ENCODE measurements at regions not wholly inside any gene's neighbourhood (a gene's known extent, or its start where the extent isn't known, plus 50 kb on each side); places are given as distances from the start of the nearest gene placed in this dataset.

DNA sequence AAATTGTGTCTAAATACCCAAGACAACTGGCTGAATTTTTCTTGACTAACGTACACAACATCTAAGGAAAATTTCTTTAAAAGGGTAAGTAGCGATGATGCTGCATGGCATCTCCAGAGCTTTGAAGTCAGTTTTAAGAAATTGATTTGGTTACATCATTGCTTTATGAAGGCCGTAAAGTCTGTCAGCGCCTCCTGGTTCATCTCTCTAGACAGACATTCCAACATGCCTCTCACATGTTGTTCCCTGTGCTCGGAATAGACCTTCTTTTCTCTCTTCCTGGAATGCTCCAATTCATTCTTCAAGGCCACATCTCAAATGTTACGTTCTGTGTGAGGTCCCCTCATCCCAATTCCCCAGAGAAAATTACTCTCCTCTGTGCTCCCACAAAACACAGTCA lies 108.7 kb upstream of the SSBP2 start:
- intact Hi-C loops (cut with DNase I, micrococcal nuclease) = loop anchor here in 1 of 2 donors (10.0 kb wide), 2 partner anchors 115 to 345 kb away; partner anchors contain the start of gene ATG10
- ATAC-seq (no peak), DNase-seq (no peak)

DNA sequence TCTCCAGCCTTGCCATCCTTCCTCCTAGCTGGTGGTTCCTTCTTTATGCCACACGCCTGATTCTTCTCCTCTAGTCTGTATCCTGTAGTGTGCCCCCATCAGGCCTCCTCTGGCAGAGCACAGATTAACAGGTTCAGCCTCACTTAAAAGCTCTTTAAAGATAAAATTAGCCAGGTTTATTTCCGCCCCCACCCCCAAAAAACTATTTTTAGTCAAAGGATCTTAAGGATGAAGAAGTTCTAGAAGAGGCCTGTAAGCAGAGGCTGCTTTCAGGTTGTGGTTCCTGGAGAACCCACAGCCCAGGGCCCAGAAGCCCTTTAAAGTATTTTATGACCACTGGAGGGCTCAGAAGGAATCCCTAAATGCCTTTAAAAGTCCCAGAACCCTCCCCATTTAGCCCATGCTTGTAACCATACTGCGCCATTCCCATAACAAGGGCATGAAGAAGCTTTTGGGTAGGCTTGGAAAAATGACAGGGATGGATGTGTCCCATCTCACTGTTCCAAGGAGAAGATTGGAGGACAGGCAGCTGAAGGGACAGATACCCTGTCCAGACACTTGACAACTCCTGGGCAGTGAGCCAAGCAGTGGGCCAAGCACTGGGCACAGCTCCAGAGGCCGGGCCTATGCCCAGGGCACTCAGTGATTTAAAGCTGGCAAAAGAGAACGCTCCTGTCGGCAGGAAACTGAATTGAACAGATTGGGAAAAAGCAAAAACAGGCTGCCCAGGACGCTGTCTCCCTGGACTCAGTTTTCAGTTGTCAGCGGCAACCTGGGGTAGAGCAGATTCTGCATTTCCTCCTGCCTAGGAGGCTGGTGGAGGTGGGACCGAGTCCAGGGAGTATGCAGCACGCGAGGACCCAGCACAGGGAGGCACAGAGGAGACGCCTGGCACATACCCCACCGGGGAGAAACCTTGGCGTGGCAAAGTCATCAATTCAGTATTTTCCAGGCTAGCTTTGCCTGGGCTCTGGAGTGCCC lies 106.3 kb upstream of the SSBP2 start:
- ATAC-seq (peak; percentile 61), DNase-seq (peak; percentile 27 to 52)
- intact Hi-C loops (cut with DNase I, micrococcal nuclease) = loop anchor here in 1 of 2 donors (10.0 kb wide), 2 partner anchors 118 to 342 kb away; partner anchors contain the start of gene ATG10

DNA sequence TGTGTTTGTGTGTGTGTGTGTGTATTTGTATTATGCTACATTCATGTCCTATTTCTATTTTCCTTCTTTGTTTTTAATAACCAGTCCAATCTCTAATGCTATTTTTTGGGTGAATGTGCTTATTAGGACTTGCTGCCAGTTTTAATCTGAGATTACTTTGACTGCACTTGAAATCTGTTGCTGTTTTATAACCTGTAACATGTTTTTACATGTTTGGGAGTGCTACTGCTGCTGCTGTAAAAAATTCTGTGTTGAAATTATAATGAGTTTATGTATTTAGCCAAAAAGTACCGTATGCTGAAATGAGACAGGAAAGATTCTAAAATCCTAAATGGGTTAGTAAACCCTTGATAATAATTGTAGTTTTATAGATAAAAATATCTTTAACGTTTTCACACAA lies 104.7 kb upstream of the SSBP2 start:
- DNase-seq = no peak
- ATAC-seq = no peak
- intact Hi-C loops (cut with DNase I, micrococcal nuclease) = loop anchor here in 1 of 2 donors (10.0 kb wide), 2 partner anchors 119 to 341 kb away; partner anchors contain the start of gene ATG10

DNA sequence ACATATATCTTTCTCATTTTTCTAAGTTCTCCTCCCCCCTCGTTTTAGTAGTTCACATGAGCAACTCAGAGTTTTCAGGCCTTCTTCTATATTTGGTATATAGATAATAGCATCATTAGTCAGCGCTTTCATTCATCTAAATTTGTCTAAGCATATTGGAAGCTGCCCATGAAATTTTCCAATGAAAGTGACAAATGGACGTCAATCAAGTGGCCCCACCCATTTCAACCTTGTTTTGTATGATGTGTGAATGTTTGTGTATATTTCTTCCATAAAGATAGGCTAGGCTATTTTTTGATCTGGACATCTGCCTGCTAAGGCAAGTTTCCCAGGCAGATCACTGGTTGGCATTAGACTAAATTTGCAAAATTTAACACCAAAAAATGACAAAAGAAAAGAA lies 104.0 kb upstream of the SSBP2 start:
- intact Hi-C loops (cut with DNase I, micrococcal nuclease) = loop anchor here in 1 of 2 donors (5.0 to 10.0 kb wide), 4 partner anchors 103 to 340 kb away; partner anchors contain the start of genes ATG10 and SSBP2
- ATAC-seq (no peak), DNase-seq (no peak)

DNA sequence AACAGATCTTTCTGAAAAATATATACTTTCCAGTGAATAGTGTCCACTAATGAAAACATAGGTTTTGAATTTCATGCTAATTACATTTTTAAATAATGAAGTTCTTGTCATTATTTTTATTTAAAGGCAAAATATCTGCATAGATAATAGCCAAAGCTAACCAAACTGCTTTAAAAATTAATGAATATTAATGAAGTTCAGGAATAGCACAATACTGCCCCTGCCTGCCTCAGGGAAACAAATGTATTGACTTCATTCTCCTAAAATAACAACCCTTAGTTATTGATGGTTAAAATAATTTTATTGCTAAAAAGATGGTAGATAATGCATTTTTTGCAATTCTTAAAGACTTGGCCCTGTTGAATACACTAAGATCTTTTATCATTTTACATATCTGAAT lies 103.6 kb upstream of the SSBP2 start:
- no peak for ATAC-seq
- no peak for DNase-seq
- intact Hi-C loops (cut with DNase I, micrococcal nuclease) = loop anchor here in 1 of 2 donors (5.0 to 10.0 kb wide), 4 partner anchors 102 to 340 kb away; partner anchors contain the start of genes ATG10 and SSBP2

DNA sequence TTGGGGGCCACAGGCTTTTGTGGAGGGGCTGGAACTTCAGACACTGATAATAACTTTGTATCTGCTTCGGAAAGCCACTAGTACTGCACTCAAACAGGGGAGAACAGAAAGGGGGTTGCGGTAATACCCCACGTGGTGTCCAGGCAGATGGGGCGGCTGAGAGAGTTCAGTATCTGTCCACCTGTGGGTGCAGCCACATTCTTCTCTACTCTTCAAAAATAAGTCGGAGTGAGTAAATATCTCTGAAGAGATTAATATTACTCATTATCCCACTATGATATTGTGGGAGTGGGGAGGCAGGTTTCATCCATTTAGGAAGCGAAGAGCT lies 102.1 kb upstream of the SSBP2 start:
- peak in 1 of 2 donors; percentile 3 for DNase-seq
- no peak for ATAC-seq
- intact Hi-C loops (cut with DNase I, micrococcal nuclease) = loop anchor here in 1 of 2 donors (5.0 to 10.0 kb wide), 4 partner anchors 101 to 338 kb away; partner anchors contain the start of genes ATG10 and SSBP2

DNA sequence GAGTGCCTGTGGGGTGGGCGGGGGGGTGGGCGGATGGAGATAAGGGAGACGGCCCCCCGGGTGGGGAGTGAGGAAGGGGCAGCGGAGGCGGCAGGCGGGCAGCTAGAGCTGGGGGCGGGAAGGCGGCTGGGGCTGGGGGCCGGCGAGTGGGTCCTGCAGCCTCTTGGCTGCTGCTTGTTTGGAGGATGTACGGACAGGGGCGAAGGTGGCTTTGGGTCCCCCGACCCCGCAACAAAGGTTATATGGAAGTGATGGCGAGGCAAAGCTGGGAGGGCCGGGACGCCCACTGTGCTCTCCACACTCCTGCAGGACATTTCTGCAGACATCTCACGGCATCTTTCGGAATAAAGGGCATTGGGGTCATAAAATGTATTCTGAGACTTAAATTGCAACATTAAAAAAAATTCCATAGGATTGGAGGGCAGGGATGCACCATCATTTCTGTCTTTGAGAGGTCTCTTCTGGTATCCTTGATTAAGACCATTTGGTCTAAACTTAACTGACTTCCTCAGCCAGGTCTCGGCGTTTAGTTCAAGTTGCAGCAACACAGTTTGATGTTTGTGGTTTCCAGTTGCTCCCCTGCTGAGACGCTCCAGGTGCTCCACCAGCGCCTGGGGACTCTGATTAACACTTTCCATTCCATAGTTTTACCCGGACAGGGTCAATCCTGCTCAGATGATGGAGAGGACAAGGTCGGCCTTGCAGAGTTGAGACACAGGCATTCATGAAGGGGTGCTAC lies 101.6 kb upstream of the SSBP2 start:
- DNase-seq = peak; percentile 27 to 48
- peak; percentile 4 for ATAC-seq
- intact Hi-C loops (cut with DNase I, micrococcal nuclease) = loop anchor here in 1 of 2 donors (5.0 to 10.0 kb wide), 4 partner anchors 100 to 338 kb away; partner anchors contain the start of genes ATG10 and SSBP2

DNA sequence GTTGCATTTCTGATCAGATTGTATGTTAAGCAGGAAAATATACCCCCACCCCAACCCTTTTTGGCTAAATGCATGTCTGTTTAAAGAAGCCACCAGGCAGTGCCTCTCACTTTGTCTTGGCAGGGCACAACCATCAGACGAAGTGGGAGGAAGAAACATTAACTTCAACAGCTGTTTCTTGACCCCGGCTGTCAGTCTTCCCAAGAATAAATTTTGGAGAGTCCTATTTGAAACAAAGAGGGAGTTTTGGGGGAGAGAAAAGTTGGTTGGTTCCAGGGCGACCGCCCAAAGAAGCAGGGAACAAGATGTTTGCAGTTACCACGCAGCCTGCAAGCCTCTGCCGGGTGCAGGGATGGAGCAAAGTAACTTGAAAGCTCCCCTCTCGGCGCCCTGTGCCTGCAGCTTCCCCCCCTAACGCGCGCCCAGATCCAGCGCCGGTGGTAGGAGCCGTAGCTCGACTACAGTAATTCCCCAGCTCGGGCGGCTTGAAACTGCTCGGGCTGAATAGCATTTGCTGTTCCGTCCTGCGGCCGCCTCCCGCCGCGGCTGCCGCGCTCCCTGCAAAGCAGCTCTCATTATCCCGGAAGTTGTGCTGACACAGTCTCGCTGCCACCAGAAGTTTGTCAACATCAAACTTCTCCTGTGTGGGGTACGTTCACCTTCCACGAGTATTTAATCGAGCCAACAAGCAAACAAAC lies 100.7 kb upstream of the SSBP2 start:
- DNase-seq = peak; percentile 95 to 98
- intact Hi-C loops (cut with DNase I, micrococcal nuclease) = loop anchor here in 1 of 2 donors (2.0 to 10.0 kb wide), 5 partner anchors 63 to 337 kb away; partner anchors contain the start of genes ATG10 and SSBP2
- peak; percentile 91 for ATAC-seq

DNA sequence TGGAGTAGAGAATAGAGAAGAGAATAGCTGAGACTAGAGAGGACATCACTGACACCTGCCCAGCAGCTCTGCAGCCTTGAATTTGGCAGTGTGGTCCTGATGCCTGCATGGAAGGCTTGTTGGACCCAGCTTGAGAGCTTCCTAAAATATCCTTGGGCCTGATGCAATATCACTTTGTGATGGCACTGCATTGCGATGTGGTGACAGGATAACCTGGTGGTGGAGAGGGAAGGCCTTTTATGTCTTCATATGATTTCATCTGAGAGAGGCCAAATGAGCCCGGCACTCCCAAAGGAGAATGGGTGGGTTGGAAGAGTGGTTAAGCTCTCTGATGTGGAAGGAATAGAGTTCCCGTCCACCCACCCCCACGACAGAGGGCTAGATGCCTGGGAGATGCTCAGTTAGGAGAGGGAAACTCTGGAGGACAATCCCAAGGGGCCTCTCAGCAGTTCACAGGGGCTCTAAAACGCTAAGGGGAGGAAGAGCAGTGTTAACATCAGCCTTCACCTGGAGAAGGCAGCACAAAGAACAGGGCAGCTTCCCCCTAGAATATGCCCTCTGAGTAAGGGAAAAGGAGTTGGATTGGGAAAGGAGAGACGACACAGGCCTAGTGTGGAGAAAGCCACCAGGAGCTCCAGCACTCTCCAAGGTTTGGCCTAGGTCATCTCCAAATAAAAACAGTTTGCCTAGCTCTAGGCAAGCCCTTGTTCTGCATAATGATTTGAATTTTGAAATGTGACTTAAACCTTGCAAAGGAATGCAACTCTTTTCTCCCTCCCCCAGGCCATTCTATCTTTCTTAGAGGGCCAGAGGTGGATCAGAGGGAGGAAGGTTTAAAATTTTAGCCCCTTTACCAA lies 99.8 kb upstream of the SSBP2 start:
- peak in 1 of 2 donors; percentile 13 for DNase-seq
- intact Hi-C loops (cut with DNase I, micrococcal nuclease) = loop anchor here in 1 of 2 donors (2.0 to 10.0 kb wide), 5 partner anchors 62 to 336 kb away; partner anchors contain the start of genes ATG10 and SSBP2
- ATAC-seq = no peak

DNA sequence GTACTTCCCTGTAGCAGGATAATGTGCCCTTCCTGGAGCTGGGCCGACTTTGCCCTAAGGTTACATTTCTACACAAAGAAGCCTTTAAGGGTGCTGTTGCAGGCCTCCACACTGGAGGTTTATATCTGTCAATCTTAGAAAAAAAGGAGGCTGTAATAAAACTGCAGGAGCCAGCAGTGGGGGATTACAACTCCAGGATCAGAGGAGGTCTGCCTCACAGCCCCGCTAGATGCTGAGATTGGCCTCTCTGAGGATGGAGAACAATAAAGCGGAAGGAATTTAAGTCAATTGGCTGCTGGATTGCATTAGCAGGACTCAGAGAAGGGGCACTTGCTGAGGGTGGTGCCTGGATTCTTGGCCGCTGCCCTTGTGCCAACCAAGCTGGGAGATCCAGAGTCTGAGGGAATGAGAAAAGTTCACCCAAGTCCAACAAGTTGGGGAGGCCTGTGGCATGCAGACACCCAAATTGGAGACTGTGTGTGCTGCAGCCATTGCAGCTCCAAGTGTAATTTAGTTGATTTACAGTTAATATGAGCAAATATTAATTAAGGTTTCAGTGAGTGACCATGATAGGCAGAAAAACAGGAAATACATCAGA lies 99.0 kb upstream of the SSBP2 start:
- ATAC-seq (peak; percentile 48), DNase-seq (peak in 1 of 2 donors; percentile 31)
- intact Hi-C loops (cut with DNase I, micrococcal nuclease) = loop anchor here in 1 of 2 donors (2.0 to 10.0 kb wide), 5 partner anchors 61 to 335 kb away; partner anchors contain the start of genes ATG10 and SSBP2

DNA sequence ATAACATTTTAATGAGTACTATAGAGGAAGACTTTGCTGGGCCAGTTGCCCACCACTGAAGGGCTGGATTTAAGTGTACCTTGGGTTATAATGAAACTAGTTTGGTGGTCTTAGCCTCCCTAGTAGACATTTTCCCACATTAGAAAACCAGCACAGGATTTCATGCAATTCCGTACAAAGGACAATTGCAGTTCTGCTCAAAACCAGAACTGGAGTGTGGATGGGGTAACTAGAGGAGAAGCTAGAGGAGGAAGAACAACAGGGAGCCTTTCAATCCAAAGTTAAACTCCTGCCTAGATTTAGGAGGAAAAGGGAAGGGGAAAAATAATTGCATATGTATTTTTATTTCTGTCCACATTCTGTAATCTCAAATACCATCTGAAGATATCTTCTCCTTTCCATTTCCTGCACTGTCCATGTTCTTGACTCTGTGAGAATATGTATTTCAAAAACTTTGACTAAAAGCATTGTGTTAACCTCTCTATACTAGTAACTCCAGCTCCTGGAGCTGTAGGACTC lies 97.5 kb upstream of the SSBP2 start:
- intact Hi-C loops (cut with DNase I, micrococcal nuclease) = no loop called here
- peak in 1 of 2 donors; percentile 16 for DNase-seq
- ATAC-seq = peak; percentile 23

DNA sequence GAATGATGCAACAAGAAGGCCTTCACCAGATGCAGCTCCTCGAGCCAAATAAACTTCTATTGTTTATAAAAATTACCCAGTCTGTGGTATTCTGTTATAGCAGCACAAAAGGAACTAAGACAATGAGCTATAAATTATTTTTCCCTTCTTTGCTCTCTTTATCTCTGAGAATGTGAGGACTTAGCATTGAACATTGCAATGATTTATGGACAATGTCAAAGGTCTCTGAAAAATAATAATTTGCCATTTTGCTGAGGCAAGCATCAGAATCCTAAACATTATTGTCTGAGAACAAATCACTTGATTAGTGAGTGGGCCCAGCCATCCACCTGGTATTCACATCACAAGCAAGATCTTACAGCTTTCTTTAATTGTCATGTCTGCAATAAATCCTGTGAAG lies 95.4 kb upstream of the SSBP2 start:
- intact Hi-C loops (cut with DNase I, micrococcal nuclease) = no loop called here
- no peak for DNase-seq
- ATAC-seq = no peak

DNA sequence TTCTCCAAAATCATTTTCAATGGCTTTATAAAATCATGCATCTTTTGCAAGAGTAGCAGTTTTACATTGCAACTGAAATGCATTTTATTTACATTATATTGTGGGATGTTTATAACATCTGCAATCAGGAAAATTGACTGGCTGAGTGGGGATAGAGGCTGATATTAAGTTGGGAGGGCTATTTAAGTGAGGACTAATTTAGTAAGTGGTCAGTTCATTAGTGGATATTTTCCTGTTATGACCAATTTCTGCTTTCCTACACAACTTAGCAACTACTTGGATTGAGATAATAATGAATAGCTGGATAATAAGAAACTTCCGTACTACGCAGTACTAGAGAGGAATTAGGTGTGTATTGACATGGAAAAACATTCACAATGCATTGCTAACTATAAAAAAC lies 92.9 kb upstream of the SSBP2 start:
- DNase-seq (no peak), ATAC-seq (no peak)
- intact Hi-C loops (cut with DNase I, micrococcal nuclease) = no loop called here

DNA sequence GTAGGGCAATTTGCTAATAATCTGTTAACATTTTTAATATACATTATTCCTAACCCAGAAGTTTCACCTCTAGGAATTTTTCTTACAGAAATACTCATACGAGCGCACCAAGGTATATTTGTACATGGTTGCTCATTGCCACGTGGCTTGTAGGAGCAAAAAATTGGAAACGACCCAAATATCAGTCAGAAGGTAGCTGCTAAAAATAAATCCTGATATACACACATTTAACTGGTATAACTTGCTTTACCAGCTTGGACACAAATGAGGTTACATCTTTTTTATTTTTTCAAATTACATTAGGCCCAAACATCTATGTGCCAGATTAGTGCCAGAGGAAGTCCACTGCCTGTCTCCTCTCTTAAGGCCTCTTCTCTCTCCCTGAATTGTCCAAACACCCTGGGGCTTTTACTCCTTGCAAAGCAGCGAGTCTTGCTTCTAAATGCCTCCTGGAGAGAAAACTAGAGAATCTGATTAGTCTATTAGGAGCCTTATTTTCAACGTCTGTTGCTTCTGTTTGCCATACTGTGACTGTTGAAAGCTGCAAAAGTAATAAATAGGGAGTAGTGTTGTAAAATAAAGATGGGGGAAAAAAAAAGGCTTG lies 92.0 kb upstream of the SSBP2 start:
- intact Hi-C loops (cut with DNase I, micrococcal nuclease) = no loop called here
- ATAC-seq = no peak
- no peak for DNase-seq

DNA sequence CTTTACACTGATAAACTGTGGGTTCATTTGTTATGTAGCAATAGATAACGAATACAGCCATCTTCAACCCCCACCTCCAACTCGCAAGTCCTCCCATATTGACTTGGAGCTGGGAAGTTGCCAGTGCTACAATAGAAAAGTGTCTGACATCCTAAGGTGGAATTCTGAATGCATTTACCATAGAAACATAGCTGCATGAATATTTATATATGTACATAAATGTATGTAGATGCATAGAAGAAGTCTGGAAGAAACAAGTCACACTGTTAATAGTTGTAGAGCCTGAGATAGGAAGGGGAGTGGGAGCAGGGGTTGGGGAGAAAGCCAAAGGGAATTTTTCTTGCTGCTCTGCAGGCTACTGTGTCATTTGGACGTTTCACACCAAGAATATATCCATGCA lies 88.1 kb upstream of the SSBP2 start:
- ATAC-seq (no peak), DNase-seq (no peak)
- intact Hi-C loops (cut with DNase I, micrococcal nuclease) = no loop called here

DNA sequence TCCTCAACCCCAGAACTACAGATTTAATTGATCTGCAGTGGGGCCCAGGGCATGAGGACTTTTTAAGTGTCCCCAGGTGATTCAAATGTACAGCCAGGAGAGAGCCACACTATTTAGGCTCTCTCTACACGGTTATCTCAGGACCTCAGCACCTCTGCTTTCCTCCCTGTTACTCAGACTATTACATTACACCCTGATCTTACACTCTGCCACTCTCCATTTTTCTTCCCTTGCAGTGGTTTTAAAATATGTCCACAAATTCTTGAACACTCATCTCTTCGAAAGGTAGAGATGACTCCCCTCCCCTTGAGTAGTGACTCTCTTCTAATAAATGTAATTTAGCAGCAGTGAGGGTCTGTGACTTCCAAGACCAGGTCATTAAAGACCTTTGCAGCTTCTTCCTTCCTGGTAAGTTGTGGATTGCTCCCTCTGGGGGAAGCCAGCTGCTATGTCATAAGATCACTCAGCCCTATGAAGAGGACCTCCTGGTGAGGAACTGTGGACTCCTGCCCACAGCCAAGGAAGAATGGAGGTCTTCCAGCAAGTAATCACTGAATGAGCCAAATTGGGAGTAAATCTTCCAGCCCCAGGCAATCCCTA lies 87.5 kb upstream of the SSBP2 start:
- peak; percentile 72 for ATAC-seq
- intact Hi-C loops (cut with DNase I, micrococcal nuclease) = no loop called here
- peak in 1 of 2 donors; percentile 24 for DNase-seq

Measured in left colon (tissue), 2 donors.